GM23338 (cell line): ENCODE measurements at regions not wholly inside any gene's neighbourhood (a gene's known extent, or its start where the extent isn't known, plus 50 kb on each side); places are given as distances from the start of the nearest gene placed in this dataset.

Source experiments
- ATAC-seq: fragments of 200-7000 bp; cut with Tn5 transposase; 3 replicates; pipeline ENCODE4 v1.9.1; 2020
- DNase-seq: peaks from one replicate; pipeline ENCODE4 v3.0.0-alpha.2; 2015; ENCODE audit warnings: low spot score
- H2AFZ ChIP-seq: fragments of 200-600 bp; sonication (generic); 2 replicates; pipeline ENCODE4 v1.8.0; 2016; ENCODE audit warnings: antibody characterized with exemption, mild to moderate bottlenecking, moderate library complexity
- H3F3A ChIP-seq: fragments of 200-600 bp; sonication (generic); replicated peaks from 2 replicates; pipeline ENCODE4 v1.8.0; 2017; ENCODE audit warnings: antibody characterized with exemption, mixed run types, low read depth
- H3K27ac ChIP-seq: fragments of 200-600 bp; sonication (generic); 2 replicates; pipeline ENCODE4 v1.6.1; 2016; ENCODE audit warnings: low read depth
- H3K27me3 ChIP-seq: fragments of 200-600 bp; sonication (generic); 2 replicates; pipeline ENCODE4 v1.8.0; 2016; ENCODE audit warnings: mild to moderate bottlenecking, mixed run types, moderate library complexity; ENCODE audit not compliant: insufficient read depth
- H3K36me3 ChIP-seq: fragments of 200-600 bp; sonication (generic); 2 replicates; pipeline ENCODE4 v1.8.0; 2016; ENCODE audit warnings: mild to moderate bottlenecking; ENCODE audit not compliant: insufficient read depth
- H3K4me1 ChIP-seq: fragments of 200-600 bp; sonication (generic); 2 replicates; pipeline ENCODE4 v1.8.0; 2016; ENCODE audit warnings: mild to moderate bottlenecking, moderate library complexity; ENCODE audit not compliant: insufficient read depth
- H3K4me2 ChIP-seq: fragments of 200-600 bp; sonication (generic); 2 replicates; pipeline ENCODE4 v1.7.1; 2017; ENCODE audit warnings: mixed run types
- H3K4me3 ChIP-seq: fragments of 200-600 bp; sonication (generic); 2 replicates; pipeline ENCODE4 v1.6.1; 2016; ENCODE audit warnings: mixed run types
- H3K79me2 ChIP-seq: fragments of 200-600 bp; sonication (generic); replicated peaks from 2 replicates; pipeline ENCODE4 v1.8.0; 2017; ENCODE audit warnings: mild to moderate bottlenecking; ENCODE audit not compliant: insufficient read depth
- H3K9me2 ChIP-seq: fragments of 200-600 bp; sonication (generic); 2 replicates; pipeline ENCODE4 v1.8.0; 2017; ENCODE audit not compliant: insufficient read depth
- H4K20me1 ChIP-seq: fragments of 200-600 bp; sonication (generic); replicated peaks from 2 replicates; pipeline ENCODE4 v1.8.0; 2017; ENCODE audit warnings: mild to moderate bottlenecking; ENCODE audit not compliant: insufficient read depth
- H3K27ac Mint-ChIP-seq: 2 replicates; pipeline ENCODE4 v1.8.0; 2020; ENCODE audit warnings: inconsistent platforms, mild to moderate bottlenecking, moderate library complexity, mixed read lengths
- H3K27me3 Mint-ChIP-seq: 3 replicates; pipeline ENCODE4 v1.8.0; 2022; ENCODE audit warnings: low read depth, mild to moderate bottlenecking, moderate library complexity, mixed read lengths, inconsistent platforms; ENCODE audit not compliant: insufficient read depth, poor library complexity
- H3K36me3 Mint-ChIP-seq: 3 replicates; pipeline ENCODE4 v1.8.0; 2021; ENCODE audit warnings: low read depth, mild to moderate bottlenecking, inconsistent platforms, moderate library complexity, mixed read lengths
- H3K4me1 Mint-ChIP-seq: 3 replicates; pipeline ENCODE4 v1.8.0; 2020; ENCODE audit warnings: mild to moderate bottlenecking, inconsistent platforms, mixed read lengths
- H3K4me3 Mint-ChIP-seq: 3 replicates; pipeline ENCODE4 v1.8.0; 2021; ENCODE audit warnings: moderate library complexity, mild to moderate bottlenecking, inconsistent platforms, mixed read lengths
- H3K9me3 Mint-ChIP-seq: 3 replicates; pipeline ENCODE4 v1.8.0; 2020; ENCODE audit warnings: moderate library complexity, mild to moderate bottlenecking, inconsistent platforms, mixed read lengths
- CREB1 ChIP-seq: fragments of 250-450 bp; sonication (Bioruptor Pico); IDR thresholded peaks from 2 replicates; pipeline ENCODE4 v1.5.0; 2020; ENCODE audit warnings: low read depth, mild to moderate bottlenecking, moderate library complexity
- ETS1 ChIP-seq: IDR thresholded peaks from 2 replicates; pipeline ENCODE4 v1.6.1; 2016; ENCODE audit warnings: antibody characterized with exemption
- EZH2 ChIP-seq: fragments of 200-600 bp; sonication (generic); IDR thresholded peaks from one replicate; pipeline ENCODE4 v1.8.0; 2017; ENCODE audit warnings: antibody characterized with exemption, mild to moderate bottlenecking, low read depth; ENCODE audit not compliant: unreplicated experiment
- JUNB ChIP-seq: IDR thresholded peaks from one replicate; pipeline ENCODE4 v1.6.1; 2016; ENCODE audit warnings: antibody characterized with exemption; ENCODE audit not compliant: unreplicated experiment
- POLR2AphosphoS5 ChIP-seq: IDR thresholded peaks from 2 replicates; pipeline ENCODE4 v1.6.1; 2016; ENCODE audit warnings: antibody characterized with exemption, low read depth
- REST ChIP-seq: IDR thresholded peaks from one replicate; pipeline ENCODE4 v1.6.1; 2018; ENCODE audit warnings: antibody characterized with exemption; ENCODE audit not compliant: unreplicated experiment
- STAT1 ChIP-seq: IDR thresholded peaks from one replicate; pipeline ENCODE4 v1.6.1; 2016; ENCODE audit warnings: antibody characterized with exemption; ENCODE audit not compliant: unreplicated experiment
- ZNF114 ChIP-seq: fragments of 250-450 bp; sonication (Bioruptor Pico); IDR thresholded peaks from 2 replicates; pipeline ENCODE4 v1.5.0; 2020; ENCODE audit warnings: mild to moderate bottlenecking, moderate library complexity
- ZNF331 ChIP-seq: fragments of 250-450 bp; sonication (Bioruptor Pico); IDR thresholded peaks from 2 replicates; pipeline ENCODE4 v1.5.0; 2020; ENCODE audit warnings: low read depth, mild to moderate bottlenecking, moderate library complexity
- ZNF462 ChIP-seq: fragments of 250-450 bp; sonication (Bioruptor Pico); IDR thresholded peaks from 2 replicates; pipeline ENCODE4 v1.5.0; 2020; ENCODE audit warnings: mild to moderate bottlenecking, moderate library complexity

- Histone ChIP-seq H3F3A (no peaks in the 10 kb centered on the region), H2AFZ (no peak overlapping the region), H3K36me3 (no peaks in the 10 kb centered on the region), H3K79me2 (no peaks in the 10 kb centered on the region), H3K4me1 (no peaks in the 10 kb centered on the region), H3K4me3 (no peak overlapping the region), H3K27me3 (no peaks in the 10 kb centered on the region), H3K27ac (no peak overlapping the region), H4K20me1 (no peaks in the 10 kb centered on the region), H3K9me2 (peaks cover 3% of the 10 kb centered on the region; the same call in 1 of the 2 replicates), H3K4me2 (no peak overlapping the region)
- H3K9me3 Mint-ChIP-seq: peaks cover 14% of the 10 kb centered on the region; the same call in 2 of the 3 replicates
- no peak for ATAC-seq
- H3K27ac Mint-ChIP-seq: no peak overlapping the region
- H3K4me1 Mint-ChIP-seq: no peaks in the 10 kb centered on the region
- DNase-seq: no peak
- no peak overlapping the region for H3K4me3 Mint-ChIP-seq
- no peaks in the 10 kb centered on the region for H3K36me3 Mint-ChIP-seq
- TF ChIP-seq ZNF462 (CRISPR knock-in tag): no peak
- H3K27me3 Mint-ChIP-seq: no peaks in the 10 kb centered on the region
These were observed 240.3 kb upstream of the ETAA1 start for GRCh38 chr2:67156796-67157195.

GRCh38 chr2:67158718-67159117 is 238.4 kb upstream of the ETAA1 start:
- Mint-ChIP-seq H3K4me1 (no peaks in the 10 kb centered on the region), H3K27me3 (no peaks in the 10 kb centered on the region), H3K9me3 (no peaks in the 10 kb centered on the region), H3K27ac (no peak overlapping the region), H3K36me3 (no peaks in the 10 kb centered on the region), H3K4me3 (no peak overlapping the region)
- no peak for ATAC-seq
- H3K4me3 ChIP-seq: no peak overlapping the region
- no peaks in the 10 kb centered on the region for H4K20me1 ChIP-seq
- H3F3A ChIP-seq: no peaks in the 10 kb centered on the region
- no peak overlapping the region for H2AFZ ChIP-seq
- no peaks in the 10 kb centered on the region for H3K4me1 ChIP-seq
- H3K36me3 ChIP-seq: no peaks in the 10 kb centered on the region
- H3K27me3 ChIP-seq: no peaks in the 10 kb centered on the region
- H3K27ac ChIP-seq: no peak overlapping the region
- peaks cover 3% of the 10 kb centered on the region; the same call in 1 of the 2 replicates for H3K9me2 ChIP-seq
- no peaks in the 10 kb centered on the region for H3K79me2 ChIP-seq
- DNase-seq: no peak
- no peak overlapping the region for H3K4me2 ChIP-seq
- TF ChIP-seq ZNF114 (CRISPR knock-in tag): no peak
- TF ChIP-seq CREB1: no peak
- TF ChIP-seq ZNF331 (CRISPR knock-in tag): no peak
- no peak for TF ChIP-seq REST
- TF ChIP-seq POLR2AphosphoS5: no peak
- TF ChIP-seq ETS1: no peak
- TF ChIP-seq STAT1: no peak
- no peak for TF ChIP-seq EZH2
- no peak for TF ChIP-seq JUNB
